Neutrophil (primary cell): ENCODE measurements at regions not wholly inside any gene's neighbourhood (a gene's known extent, or its start where the extent isn't known, plus 50 kb on each side); places are given as distances from the start of the nearest gene placed in this dataset.

ENCODE experiments used
- H3K27ac ChIP-seq: fragments of 200-600 bp; sonication (generic); 2 replicates; pipeline ENCODE4 v1.5.1; 2016; ENCODE audit warnings: mild to moderate bottlenecking, moderate library complexity
- H3K27me3 ChIP-seq: fragments of 200-600 bp; sonication (generic); 2 replicates; pipeline ENCODE4 v1.6.0; 2016; ENCODE audit warnings: mild to moderate bottlenecking
- H3K36me3 ChIP-seq: fragments of 200-600 bp; sonication (generic); 2 replicates; pipeline ENCODE4 v1.5.1; 2017
- H3K4me1 ChIP-seq, 2 experiments: fragments of 200-600 bp in 1 of 2; sonication (generic) in 1 of 2; 1 replicate in 1 of 2; 2 replicates in 1 of 2; pipeline versions ENCODE4 v1.5.1 to v1.6.1; 2013 to 2016; ENCODE audit warnings: low read depth in 1 of 2, low read length in 1 of 2, mild to moderate bottlenecking in 1 of 2, moderate library complexity in 1 of 2; ENCODE audit not compliant: control insufficient read depth in 1 of 2, insufficient read depth in 1 of 2
- H3K4me3 ChIP-seq, 2 experiments: fragments of 200-600 bp in 1 of 2; sonication (generic) in 1 of 2; 1 replicate in 1 of 2; 2 replicates in 1 of 2; pipeline ENCODE4 v1.5.1; 2013 to 2016; ENCODE audit warnings: low read depth in 1 of 2, low read length in 1 of 2, mild to moderate bottlenecking in 1 of 2, moderate library complexity in 1 of 2
- H3K9me3 ChIP-seq: fragments of 200-600 bp; sonication (generic); 2 replicates; pipeline ENCODE4 v1.5.1; 2016
- TF ChIP-seq, protein P1 (sequence below): fragments of 200-600 bp; sonication (generic); IDR thresholded peaks from 2 replicates; pipeline ENCODE4 v1.5.1; 2016; ENCODE audit warnings: antibody characterized with exemption

DNA sequence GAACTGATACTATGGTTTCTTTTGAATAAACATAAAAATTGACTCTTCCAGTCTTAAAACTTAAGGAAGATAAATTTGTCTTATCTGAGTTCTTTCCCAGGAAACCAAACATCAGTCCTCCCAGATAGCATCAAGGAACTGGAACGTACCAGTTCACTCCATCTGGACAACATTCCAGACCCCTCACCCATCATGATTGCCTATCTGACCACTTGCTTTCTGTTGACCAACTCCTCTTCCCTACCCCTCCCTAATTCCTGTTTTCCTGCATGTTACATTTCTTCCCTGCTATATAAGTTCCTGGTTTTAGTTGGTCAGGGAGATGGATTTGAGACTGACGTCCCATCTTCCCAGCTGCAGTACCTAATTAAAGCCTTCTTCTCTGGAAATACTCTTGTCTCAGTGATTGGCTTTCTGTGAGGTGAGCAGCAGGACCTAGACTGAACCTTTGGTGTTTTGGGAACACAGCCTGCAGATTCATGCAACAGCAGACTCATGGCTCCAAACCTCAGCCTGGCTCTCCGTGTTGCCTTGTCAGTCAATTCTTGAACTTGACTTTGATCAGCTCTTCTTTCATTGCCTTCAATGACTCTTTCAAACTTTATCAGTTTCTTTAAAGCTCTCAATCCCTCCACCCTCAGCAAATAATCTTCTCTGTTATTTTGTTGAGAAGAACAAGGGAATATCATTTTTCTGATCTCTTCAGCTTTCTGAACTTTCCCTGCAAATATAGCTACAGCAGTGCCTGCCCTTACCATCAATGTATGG, 123.6 kb downstream of the RPL22L1 start:
- TF ChIP-seq, protein P1, sequence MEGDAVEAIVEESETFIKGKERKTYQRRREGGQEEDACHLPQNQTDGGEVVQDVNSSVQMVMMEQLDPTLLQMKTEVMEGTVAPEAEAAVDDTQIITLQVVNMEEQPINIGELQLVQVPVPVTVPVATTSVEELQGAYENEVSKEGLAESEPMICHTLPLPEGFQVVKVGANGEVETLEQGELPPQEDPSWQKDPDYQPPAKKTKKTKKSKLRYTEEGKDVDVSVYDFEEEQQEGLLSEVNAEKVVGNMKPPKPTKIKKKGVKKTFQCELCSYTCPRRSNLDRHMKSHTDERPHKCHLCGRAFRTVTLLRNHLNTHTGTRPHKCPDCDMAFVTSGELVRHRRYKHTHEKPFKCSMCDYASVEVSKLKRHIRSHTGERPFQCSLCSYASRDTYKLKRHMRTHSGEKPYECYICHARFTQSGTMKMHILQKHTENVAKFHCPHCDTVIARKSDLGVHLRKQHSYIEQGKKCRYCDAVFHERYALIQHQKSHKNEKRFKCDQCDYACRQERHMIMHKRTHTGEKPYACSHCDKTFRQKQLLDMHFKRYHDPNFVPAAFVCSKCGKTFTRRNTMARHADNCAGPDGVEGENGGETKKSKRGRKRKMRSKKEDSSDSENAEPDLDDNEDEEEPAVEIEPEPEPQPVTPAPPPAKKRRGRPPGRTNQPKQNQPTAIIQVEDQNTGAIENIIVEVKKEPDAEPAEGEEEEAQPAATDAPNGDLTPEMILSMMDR, result no peak
- Histone ChIP-seq H3K4me3 (no peak overlapping the region), H3K27me3 (peaks cover 5% of the 10 kb centered on the region), H3K27ac (no peak overlapping the region), H3K4me1 (no peaks in the 10 kb centered on the region), H3K36me3 (no peaks in the 10 kb centered on the region), H3K9me3 (no peaks in the 10 kb centered on the region)

DNA sequence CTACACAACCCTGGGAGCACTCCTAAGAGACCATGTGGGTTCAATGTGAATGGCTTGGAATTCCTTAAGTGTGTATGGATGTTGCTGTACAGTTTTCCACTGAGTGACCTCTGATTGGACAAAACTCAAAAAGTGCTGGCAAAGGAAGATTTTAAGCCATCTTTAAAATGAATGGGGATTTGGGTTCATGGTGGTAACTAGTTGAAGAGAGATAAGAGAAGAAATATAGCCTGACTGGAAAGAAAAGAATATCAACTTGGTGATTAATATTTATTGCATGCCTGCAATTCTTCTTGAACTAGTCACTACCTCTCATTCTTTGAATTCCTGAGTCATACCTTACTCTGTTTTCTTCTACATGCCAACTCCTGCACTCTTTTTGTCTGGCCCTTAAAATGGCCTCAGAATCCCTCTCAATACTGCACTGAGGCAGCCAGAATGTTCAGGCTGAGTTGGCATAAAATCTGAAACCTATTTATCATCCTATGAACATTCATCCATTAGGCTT, 124.7 kb downstream of the RPL22L1 start:
- no peaks in the 10 kb centered on the region for H3K9me3 ChIP-seq
- no peak overlapping the region for H3K27ac ChIP-seq
- TF ChIP-seq, protein P1, result no peak
- no peaks in the 10 kb centered on the region for H3K36me3 ChIP-seq
- H3K27me3 ChIP-seq, result peaks cover 5% of the 10 kb centered on the region
- no peaks in the 10 kb centered on the region for H3K4me1 ChIP-seq
- no peak overlapping the region for H3K4me3 ChIP-seq

DNA sequence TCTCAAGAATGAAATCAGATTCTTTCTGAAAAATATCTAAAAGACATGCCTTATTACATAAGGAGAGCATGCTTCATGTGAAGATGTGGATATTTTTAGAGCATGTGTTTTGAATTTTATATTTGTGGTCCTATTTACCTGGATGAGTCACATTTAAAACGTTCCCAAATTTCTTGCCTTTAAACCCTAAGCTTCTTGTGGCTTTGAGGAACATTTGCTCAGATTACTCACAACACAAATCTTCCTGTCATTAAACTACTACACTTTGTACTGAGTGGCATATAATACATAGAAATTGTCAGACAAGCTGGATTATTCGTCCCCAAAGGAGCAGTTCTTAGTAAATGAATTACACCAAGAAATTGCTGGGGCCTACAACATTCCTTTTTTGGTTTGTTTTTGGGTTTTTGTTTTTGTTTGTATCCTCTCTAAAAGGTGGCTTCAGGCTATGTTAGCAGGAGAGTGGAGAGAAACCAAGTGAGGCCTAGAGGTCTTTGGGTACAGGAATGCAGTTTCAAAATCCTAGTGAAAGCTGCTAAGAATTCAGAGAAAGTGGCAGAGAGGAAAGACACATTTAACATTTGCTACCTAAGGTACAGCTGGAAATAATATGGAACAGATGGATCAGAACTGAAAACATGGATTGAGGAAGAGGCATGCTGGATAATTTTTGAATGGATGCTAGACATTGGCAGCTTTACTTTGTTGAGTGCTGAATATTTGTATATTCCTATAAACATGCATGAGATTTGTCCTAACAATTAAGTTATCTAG, 128.1 kb downstream of the RPL22L1 start:
- no peaks in the 10 kb centered on the region for H3K36me3 ChIP-seq
- peaks cover 7% of the 10 kb centered on the region for H3K27me3 ChIP-seq
- no peak overlapping the region for H3K4me3 ChIP-seq
- H3K4me1 ChIP-seq, result no peaks in the 10 kb centered on the region
- H3K9me3 ChIP-seq, result no peaks in the 10 kb centered on the region
- H3K27ac ChIP-seq, result no peak overlapping the region
- TF ChIP-seq, protein P1, result no peak

DNA sequence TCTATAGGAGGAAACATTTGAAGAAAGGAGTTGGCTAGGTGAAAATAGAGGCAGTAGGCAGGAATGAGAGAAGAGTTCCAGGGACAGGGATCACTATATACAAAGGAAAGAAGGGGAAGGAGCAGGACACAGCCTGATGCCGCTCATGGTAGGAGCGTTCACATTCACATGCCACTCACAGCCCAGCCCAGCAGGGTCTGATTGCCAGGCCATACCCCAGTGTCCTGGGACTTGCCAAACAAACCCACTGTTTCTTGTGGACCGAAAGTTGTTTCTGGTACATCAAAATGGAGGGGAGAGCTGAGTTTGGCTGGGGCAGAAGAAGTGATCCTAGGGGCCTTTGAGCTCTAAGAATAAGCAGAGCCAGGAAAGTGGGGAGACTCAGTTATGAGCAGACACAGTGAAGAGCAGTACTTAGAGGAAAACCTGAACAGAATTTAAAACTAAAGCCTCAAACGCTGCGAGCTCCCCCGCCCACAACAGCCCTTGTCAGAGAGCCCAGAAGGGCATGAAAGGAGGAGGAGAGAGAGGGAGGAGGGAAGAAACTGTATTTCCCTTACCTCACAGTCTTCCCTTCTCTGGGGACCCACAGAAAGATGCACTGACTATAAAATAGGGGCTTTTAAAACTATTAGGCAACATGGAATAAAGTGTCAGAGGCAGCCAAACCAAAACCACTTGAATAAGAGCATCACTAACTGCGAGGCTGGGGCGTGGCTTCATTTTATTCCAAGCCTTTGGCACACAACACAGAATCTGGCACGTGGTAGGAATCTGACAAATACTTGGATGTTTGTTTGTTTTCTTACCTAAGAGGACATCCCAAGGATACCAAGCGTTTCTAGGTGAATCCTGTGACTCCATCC, 129.0 kb downstream of the RPL22L1 start:
- Histone ChIP-seq H3K27me3 (peaks cover 7% of the 10 kb centered on the region), H3K27ac (no peak overlapping the region), H3K36me3 (no peaks in the 10 kb centered on the region), H3K4me3 (no peak overlapping the region), H3K9me3 (no peaks in the 10 kb centered on the region), H3K4me1 (no peaks in the 10 kb centered on the region)
- TF ChIP-seq, protein P1, result no peak

DNA sequence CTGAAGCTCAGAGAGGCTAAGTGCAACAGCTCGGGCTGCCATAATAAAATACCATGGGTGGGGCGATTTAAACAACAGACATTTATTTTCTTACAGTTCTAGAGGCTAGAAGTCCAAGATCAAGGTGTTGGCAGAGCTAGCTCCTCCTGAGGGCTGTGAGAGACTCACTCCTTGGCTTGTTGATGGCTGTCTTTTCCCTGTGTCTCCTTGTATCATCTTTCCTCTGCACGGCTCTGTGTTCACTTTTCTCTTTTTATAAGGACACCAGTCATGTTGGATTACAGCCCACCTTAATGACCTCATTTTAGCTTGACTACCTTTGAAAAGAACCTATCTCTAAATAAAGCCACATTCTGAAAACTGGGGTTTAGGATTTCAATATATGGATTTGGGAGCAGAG, 129.7 kb downstream of the RPL22L1 start:
- TF ChIP-seq, protein P1, result no peak
- Histone ChIP-seq H3K4me1 (no peaks in the 10 kb centered on the region), H3K36me3 (no peaks in the 10 kb centered on the region), H3K4me3 (no peak overlapping the region), H3K9me3 (no peaks in the 10 kb centered on the region), H3K27me3 (peaks cover 7% of the 10 kb centered on the region), H3K27ac (no peak overlapping the region)
